ENCODE measurements at regions not wholly inside any gene's neighbourhood (a gene's known extent, or its start where the extent isn't known, plus 50 kb on each side); places are given as distances from the start of the nearest gene placed in this dataset.

DNA sequence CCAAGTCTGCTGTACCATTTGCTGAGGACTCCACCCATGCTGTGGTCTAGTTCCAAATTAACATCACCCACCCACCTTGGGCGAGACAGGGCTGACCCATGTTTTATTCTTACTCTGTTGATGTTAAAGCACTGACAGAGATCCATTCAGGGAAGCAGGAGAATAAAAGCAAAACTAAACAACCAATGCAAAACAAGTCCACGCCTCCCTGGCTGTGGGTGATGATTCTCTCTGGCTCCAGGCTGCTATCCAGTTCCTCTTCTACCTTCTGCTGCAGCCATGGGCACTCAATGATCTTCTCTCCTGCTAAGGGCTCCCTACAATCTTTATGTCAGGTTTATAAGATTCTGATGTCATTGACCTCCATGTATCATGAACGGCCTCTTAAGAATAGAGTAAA lies 786.6 kb upstream of the ID2 start:
- Histone ChIP-seq H3K4me1 (ENCODE audit: insufficient read depth, low read length) (peaks cover 15% of the 10 kb centered on the region), H2BK120ac (ENCODE audit: low read depth, low read length, poor library complexity, severe bottlenecking) (no peak overlapping the region)
- WGBS (ENCODE audit: extremely low coverage, insufficient read length, low lambda C conversion rate), result no CpG with 5 or more reads among the region's 3 CpGs

More for the DNA sequence above, 786.6 kb upstream of the ID2 start:
- Histone ChIP-seq H3K9me3 (ENCODE audit: control insufficient read depth, low read depth, low read length) (no peaks in the 10 kb centered on the region), H3K79me1 (ENCODE audit: insufficient read depth, low read depth, low read length, poor library complexity, severe bottlenecking) (no peaks in the 10 kb centered on the region), H3K4me2 (ENCODE audit: insufficient read depth, insufficient read length, low read length) (no peak overlapping the region), H4K8ac (replicated peaks; ENCODE audit: insufficient read length, low read depth, low read length) (no peak overlapping the region), H2BK20ac (ENCODE audit: low read depth, low read length, poor library complexity, severe bottlenecking) (no peak overlapping the region), H3K23ac (ENCODE audit: insufficient read length, low read depth, low read length) (no peak overlapping the region), H3K27me3 (ENCODE audit: insufficient read depth, low read length) (no peaks in the 10 kb centered on the region), H2BK5ac (ENCODE audit: insufficient read length, low read length) (no peak overlapping the region), H4K5ac (ENCODE audit: insufficient read length, low read depth, low read length) (no peak overlapping the region), H4K20me1 (ENCODE audit: control insufficient read depth, insufficient read depth, insufficient read length) (no peaks in the 10 kb centered on the region), H3K79me2 (ENCODE audit: insufficient read depth, low read length) (no peaks in the 10 kb centered on the region), H3K4ac (ENCODE audit: low read depth, low read length) (no peak overlapping the region), H2BK12ac (ENCODE audit: insufficient read length, low read depth, low read length) (no peak overlapping the region), H2AK5ac (ENCODE audit: insufficient read length, low read length) (no peak overlapping the region), H3K18ac (ENCODE audit: insufficient read length, low read depth, low read length) (no peak overlapping the region), H3K56ac (ENCODE audit: insufficient read length, low read depth, low read length) (no peak overlapping the region), H3K9ac (ENCODE audit: extremely low read depth, insufficient read length, low read length) (no peak overlapping the region), H2BK15ac (ENCODE audit: low read depth, low read length) (no peak overlapping the region), H2AFZ (ENCODE audit: low read length) (no peak overlapping the region), H4K91ac (ENCODE audit: insufficient read length, low read depth, low read length) (no peak overlapping the region), H3T11ph (ENCODE audit: low read length) (no peak overlapping the region), H3K23me2 (ENCODE audit: insufficient read length, low read depth, low read length, poor library complexity, severe bottlenecking) (no peaks in the 10 kb centered on the region), H3K27ac (ENCODE audit: insufficient read length, low read depth, low read length) (no peak overlapping the region), H3K14ac (ENCODE audit: insufficient read depth, low read length) (no peak overlapping the region)
- DNase-seq, result no peak
- Mint-ChIP-seq H3K9me3 (peaks cover 13% of the 10 kb centered on the region in 2 experiments; a peak in 4 of 5 replicates), H3K27me3 (ENCODE audit: low read depth) (peaks cover 7% of the 10 kb centered on the region), H3K4me3 (no peak overlapping the region), H3K36me3 (ENCODE audit: insufficient read depth in 1 of 3, low read depth in 3 of 3) (peaks cover 19 to 26% (median 23%) of the 10 kb centered on the region in 3 experiments), H3K27ac (no peak overlapping the region; a peak in 1 of 7 replicates), H3K4me1 (peaks cover 37 to 67% of the 10 kb centered on the region in 2 experiments)
- TF ChIP-seq CTCF (conservative IDR thresholded peaks at IDR 0.05), result no peak

All from H9 (cell line).